LNCaP clone FGC (cell line): ENCODE measurements at regions not wholly inside any gene's neighbourhood (a gene's known extent, or its start where the extent isn't known, plus 50 kb on each side); places are given as distances from the start of the nearest gene placed in this dataset.

Experiments used
- DNase-seq: peaks from one replicate; pipeline ENCODE4 v3.0.0-alpha.2; 2011; ENCODE audit warnings: low read depth
- H3K4me3 ChIP-seq: 2 replicates; pipeline ENCODE4 v1.5.1; 2011; ENCODE audit warnings: mild to moderate bottlenecking, low read depth, low read length, control low read depth
- TF ChIP-seq, protein P1 (sequence below): IDR thresholded peaks from 2 replicates; pipeline ENCODE4 v1.5.1; 2012; ENCODE audit warnings: mild to moderate bottlenecking; ENCODE audit not compliant: control insufficient read depth, insufficient read depth; ENCODE audit errors: extremely low read depth

- no peak for DNase-seq
- TF ChIP-seq, protein P1, sequence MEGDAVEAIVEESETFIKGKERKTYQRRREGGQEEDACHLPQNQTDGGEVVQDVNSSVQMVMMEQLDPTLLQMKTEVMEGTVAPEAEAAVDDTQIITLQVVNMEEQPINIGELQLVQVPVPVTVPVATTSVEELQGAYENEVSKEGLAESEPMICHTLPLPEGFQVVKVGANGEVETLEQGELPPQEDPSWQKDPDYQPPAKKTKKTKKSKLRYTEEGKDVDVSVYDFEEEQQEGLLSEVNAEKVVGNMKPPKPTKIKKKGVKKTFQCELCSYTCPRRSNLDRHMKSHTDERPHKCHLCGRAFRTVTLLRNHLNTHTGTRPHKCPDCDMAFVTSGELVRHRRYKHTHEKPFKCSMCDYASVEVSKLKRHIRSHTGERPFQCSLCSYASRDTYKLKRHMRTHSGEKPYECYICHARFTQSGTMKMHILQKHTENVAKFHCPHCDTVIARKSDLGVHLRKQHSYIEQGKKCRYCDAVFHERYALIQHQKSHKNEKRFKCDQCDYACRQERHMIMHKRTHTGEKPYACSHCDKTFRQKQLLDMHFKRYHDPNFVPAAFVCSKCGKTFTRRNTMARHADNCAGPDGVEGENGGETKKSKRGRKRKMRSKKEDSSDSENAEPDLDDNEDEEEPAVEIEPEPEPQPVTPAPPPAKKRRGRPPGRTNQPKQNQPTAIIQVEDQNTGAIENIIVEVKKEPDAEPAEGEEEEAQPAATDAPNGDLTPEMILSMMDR: no peak
- no peak overlapping the region for H3K4me3 ChIP-seq
Measured at GRCh38 chr4:141459020-141459419, 177.4 kb upstream of the IL15 start.

- H3K4me3 ChIP-seq: no peak overlapping the region
- TF ChIP-seq, protein P1: no peak
- DNase-seq: no peak
Measured at GRCh38 chr4:141462361-141462760, 174.0 kb upstream of the IL15 start.

DNA sequence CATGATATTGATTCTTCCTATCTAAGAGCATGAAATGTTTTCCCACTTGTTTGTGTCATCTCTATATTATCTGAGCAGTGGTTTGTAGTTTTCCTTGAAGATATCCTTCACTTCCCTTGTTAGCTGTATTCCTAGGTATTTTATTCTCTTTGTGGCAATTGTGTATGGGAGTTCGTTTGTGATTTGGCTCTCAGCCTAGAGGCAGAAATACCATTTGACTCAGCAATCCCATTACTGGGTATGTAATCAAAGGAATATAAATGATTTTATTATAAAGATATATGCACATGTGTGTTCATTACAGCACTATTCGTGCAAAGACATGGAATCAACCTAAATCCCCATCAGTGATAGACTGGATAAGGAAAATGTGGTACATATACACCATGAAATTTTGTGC, 172.7 kb upstream of the IL15 start:
- no peak for DNase-seq
- no peak overlapping the region for H3K4me3 ChIP-seq
- TF ChIP-seq, protein P1: no peak

- peak; percentile 8 for DNase-seq
- TF ChIP-seq, protein P1: no peak
- H3K4me3 ChIP-seq: no peak overlapping the region
Measured at GRCh38 chr4:141464366-141464765, 172.0 kb upstream of the IL15 start.

DNA sequence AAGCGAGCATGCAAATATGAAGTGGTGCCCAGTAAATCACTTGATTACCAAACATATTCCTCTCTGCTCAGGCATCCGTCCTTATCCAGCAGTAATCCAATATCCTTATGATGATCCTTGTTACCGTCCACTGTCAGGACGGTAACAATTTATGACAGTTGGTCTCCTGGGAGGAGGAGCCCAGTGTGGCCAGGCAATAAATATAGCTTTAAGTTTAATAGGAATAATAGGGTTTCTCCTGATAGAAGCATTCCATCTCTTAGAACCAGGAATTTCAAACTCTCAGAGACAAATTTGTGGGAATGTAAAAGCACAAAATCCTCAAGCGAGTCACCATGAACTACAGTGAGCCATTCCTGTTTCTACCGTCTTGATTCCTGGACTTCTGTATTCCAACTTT, 171.2 kb upstream of the IL15 start:
- H3K4me3 ChIP-seq: no peak overlapping the region
- TF ChIP-seq, protein P1: no peak
- no peak for DNase-seq

DNA sequence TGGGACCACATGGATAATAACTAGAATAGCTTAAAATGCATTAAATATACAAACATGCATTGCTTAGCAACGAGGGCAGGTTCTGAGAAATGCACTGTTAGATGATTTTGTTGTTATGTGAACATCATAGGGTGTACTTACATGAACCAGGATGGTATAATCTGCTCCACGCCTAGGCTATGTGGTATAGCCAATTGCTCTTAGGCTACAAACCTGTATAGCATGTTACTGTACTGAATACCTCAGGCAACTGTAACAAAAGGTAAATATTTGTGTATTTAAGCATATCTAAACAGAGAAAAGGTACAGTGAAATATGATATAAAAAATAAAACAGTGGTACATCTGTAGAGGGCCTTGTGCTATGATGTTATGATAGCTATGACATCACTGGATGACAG, 169.2 kb upstream of the IL15 start:
- TF ChIP-seq, protein P1: no peak
- H3K4me3 ChIP-seq: no peak overlapping the region
- peak; percentile 79 for DNase-seq

- H3K4me3 ChIP-seq: no peak overlapping the region
- TF ChIP-seq, protein P1: no peak
- no peak for DNase-seq
Measured at GRCh38 chr4:141469392-141469791, 167.0 kb upstream of the IL15 start.
